ENCODE measurements at regions not wholly inside any gene's neighbourhood (a gene's known extent, or its start where the extent isn't known, plus 50 kb on each side); places are given as distances from the start of the nearest gene placed in this dataset.

- ChIA-PET CTCF (no interaction called here), POLR2A (no interaction called here)
- no peak overlapping the region for H3K27ac ChIP-seq (ENCODE audit: low read length)
- no TSS peak for BruUV-seq (replicated peaks)
- H3K9me3 ChIP-seq (ENCODE audit: control insufficient read depth, insufficient read depth, low read depth, low read length) = no peaks in the 10 kb centered on the region
- H3K36me3 ChIP-seq (ENCODE audit: control insufficient read depth, insufficient read depth, low read length) = no peaks in the 10 kb centered on the region
- no peak overlapping the region for H3K4me3 ChIP-seq (ENCODE audit: low read depth in 2 of 2, low read length in 2 of 2)
- ATAC-seq (no peak), DNase-seq (ENCODE audit: low read depth, low spot score) (no peak)
- no peak for TF ChIP-seq TCF7L2 (IDR thresholded peaks at IDR 0.05; ENCODE audit: low read depth, low read length)
- TF ChIP-seq CTCF (IDR thresholded peaks at IDR 0.05) = no peak
- TF ChIP-seq SIN3A (IDR thresholded peaks at IDR 0.05; ENCODE audit: borderline replicate concordance, insufficient read depth, low read depth, low read length) = no peak
- TF ChIP-seq REST (IDR thresholded peaks at IDR 0.05; ENCODE audit: insufficient read depth in 1 of 2, low read depth in 2 of 2, low read length in 1 of 2) = no peak
- no peak for TF ChIP-seq POLR2AphosphoS5 (IDR thresholded peaks at IDR 0.05; ENCODE audit: low read depth, low read length)
- H3K27me3 ChIP-seq (ENCODE audit: control insufficient read depth, insufficient read depth, low read length) = no peaks in the 10 kb centered on the region
- intact Hi-C loops (cut with micrococcal nuclease; ENCODE audit: unreplicated experiment) (no loop called here), in situ Hi-C loops (cut with HindIII; ENCODE audit: low pct_unique_long_range_greater_than_20kb, low sequenced_read_pairs) (no loop called here)
- H3K4me1 ChIP-seq (ENCODE audit: control insufficient read depth, insufficient read depth, low read length) = no peaks in the 10 kb centered on the region
These were observed 446.9 kb downstream of the HAO1 start for GRCh38 chr20:7493311-7493710.

- TF ChIP-seq TCF7L2 (IDR thresholded peaks at IDR 0.05; ENCODE audit: low read depth, low read length) = no peak
- no peak for TF ChIP-seq CTCF (IDR thresholded peaks at IDR 0.05)
- TF ChIP-seq POLR2AphosphoS5 (IDR thresholded peaks at IDR 0.05; ENCODE audit: low read depth, low read length) = no peak
- no peak for TF ChIP-seq SIN3A (IDR thresholded peaks at IDR 0.05; ENCODE audit: borderline replicate concordance, insufficient read depth, low read depth, low read length)
- no peak for TF ChIP-seq REST (IDR thresholded peaks at IDR 0.05; ENCODE audit: insufficient read depth in 1 of 2, low read depth in 2 of 2, low read length in 1 of 2)
- H3K36me3 ChIP-seq (ENCODE audit: control insufficient read depth, insufficient read depth, low read length) = no peaks in the 10 kb centered on the region
- no peak for ATAC-seq
- H3K27ac ChIP-seq (ENCODE audit: low read length) = no peak overlapping the region
- DNase-seq (ENCODE audit: low read depth, low spot score) = no peak
- no peaks in the 10 kb centered on the region for H3K4me1 ChIP-seq (ENCODE audit: control insufficient read depth, insufficient read depth, low read length)
- BruUV-seq (replicated peaks) = no TSS peak
- intact Hi-C loops (cut with micrococcal nuclease; ENCODE audit: unreplicated experiment) (no loop called here), in situ Hi-C loops (cut with HindIII; ENCODE audit: low pct_unique_long_range_greater_than_20kb, low sequenced_read_pairs) (no loop called here)
- no peaks in the 10 kb centered on the region for H3K27me3 ChIP-seq (ENCODE audit: control insufficient read depth, insufficient read depth, low read length)
- H3K4me3 ChIP-seq (ENCODE audit: low read depth in 2 of 2, low read length in 2 of 2) = no peak overlapping the region
- ChIA-PET CTCF (no interaction called here), POLR2A (no interaction called here)
- H3K9me3 ChIP-seq (ENCODE audit: control insufficient read depth, insufficient read depth, low read depth, low read length) = no peaks in the 10 kb centered on the region
These were observed 443.8 kb downstream of the HAO1 start for GRCh38 chr20:7496394-7496991.

Data from Panc1 (cell line).